AG08395 (cell line): ENCODE measurements at regions not wholly inside any gene's neighbourhood (a gene's known extent, or its start where the extent isn't known, plus 50 kb on each side); places are given as distances from the start of the nearest gene placed in this dataset.
A peak's percentile ranks its signal among the peaks of the same experiment; 100 is the strongest.

Source experiments
- DNase-seq: peaks from one replicate; pipeline ENCODE4 v3.0.0; 2012; ENCODE audit warnings: mixed read lengths, low spot score

- DNase-seq, result no peak
Observed at GRCh38 chr6:139438775-139439174, 64.3 kb upstream of the CITED2 start.

- DNase-seq, result no peak
Observed at GRCh38 chr6:139436957-139437348, 62.5 kb upstream of the CITED2 start.

GRCh38 chr6:139436200-139436956 is 61.9 kb upstream of the CITED2 start:
- DNase-seq, result peak; percentile 20

DNA sequence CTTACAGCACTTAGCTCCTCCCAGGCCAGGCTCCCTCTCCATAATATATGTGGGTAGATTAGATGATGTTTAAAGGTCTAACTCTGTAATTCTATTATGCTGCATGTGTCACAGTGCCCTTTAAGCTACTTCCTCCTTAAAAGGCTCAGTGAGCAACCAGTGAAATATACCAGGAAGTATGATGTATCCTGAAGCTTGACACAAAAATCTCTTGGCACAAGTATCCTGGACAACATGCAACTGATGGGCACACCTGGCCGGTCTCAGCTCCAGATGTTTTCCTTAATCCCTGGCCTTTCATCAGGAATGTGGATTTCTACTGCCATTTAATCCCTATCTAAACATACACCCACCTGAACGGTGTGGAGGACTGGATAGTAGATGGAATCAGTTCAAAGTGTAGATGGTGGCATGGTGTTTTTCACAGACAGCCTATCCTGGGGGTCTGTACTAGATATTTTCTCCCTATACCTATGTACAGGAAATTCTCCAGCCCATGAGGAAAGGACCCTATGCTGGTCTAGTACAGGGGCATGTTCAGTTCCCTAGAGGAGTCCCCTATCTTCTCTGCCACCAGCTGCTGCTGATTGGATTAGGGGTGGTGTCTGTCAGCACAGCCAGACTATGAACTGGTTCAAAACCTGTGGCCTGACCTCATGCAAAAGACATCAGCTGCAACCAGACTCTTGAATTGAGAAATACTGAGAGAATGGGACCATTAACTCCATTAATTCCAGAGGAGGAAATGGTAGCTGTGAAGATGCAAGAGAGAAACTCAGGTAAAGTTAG is 59.4 kb upstream of the CITED2 start:
- DNase-seq, result no peak

- no peak for DNase-seq
Observed at GRCh38 chr6:139431602-139431956, 57.1 kb upstream of the CITED2 start.

- no peak for DNase-seq
Observed at GRCh38 chr6:139430899-139431601, 56.6 kb upstream of the CITED2 start.

- no peak for DNase-seq
Observed at GRCh38 chr6:139429580-139430145, 55.2 kb upstream of the CITED2 start.

- no peak for DNase-seq
Observed at GRCh38 chr6:139427199-139427598, 52.8 kb upstream of the CITED2 start.

- no peak for DNase-seq
Observed at GRCh38 chr6:139426795-139427194, 52.3 kb upstream of the CITED2 start.

GRCh38 chr6:139425780-139426179 is 51.3 kb upstream of the CITED2 start:
- DNase-seq, result no peak

- DNase-seq, result no peak
Observed at GRCh38 chr6:139423971-139424667, 49.7 kb upstream of the CITED2 start.
